KBM-7 (cell line): ENCODE measurements at regions not wholly inside any gene's neighbourhood (a gene's known extent, or its start where the extent isn't known, plus 50 kb on each side); places are given as distances from the start of the nearest gene placed in this dataset.
"Not testable (repeated sequence)": the region's sequence is repeated elsewhere in the genome, so short reads cannot be mapped to it uniquely, and the experiment has no call there.

Source experiments
- DNase-seq: peaks from one replicate; pipeline ENCODE4 v3.0.0-alpha.2; 2015
- in situ Hi-C: fragments of 300-500 bp; cut with MboI; formaldehyde crosslinking; loops from 2 replicates; pipeline ENCODE4 v1.14.3; 2020; ENCODE audit warnings: low sequenced_read_pairs, low pct_unique_long_range_greater_than_20kb, mixed read lengths

DNA sequence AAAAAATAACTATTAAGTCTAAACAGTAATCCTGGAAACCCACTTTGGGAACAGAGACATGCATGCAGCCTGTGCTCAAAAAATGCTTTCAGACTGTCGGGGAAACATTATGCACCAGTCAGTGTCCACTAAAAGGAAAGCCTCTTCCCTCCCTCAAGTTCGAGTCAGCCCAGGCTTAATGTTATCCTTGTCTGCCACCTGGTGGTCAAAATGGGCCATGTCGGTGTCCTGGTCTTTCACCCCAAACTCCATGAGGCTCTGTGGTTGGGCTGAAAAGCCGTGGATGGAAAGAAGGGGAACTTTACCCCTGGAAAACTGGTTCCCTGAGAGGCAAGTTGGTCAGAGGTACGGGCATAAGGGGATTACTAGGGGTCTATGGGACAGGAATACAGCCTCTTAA lies 88.4 kb upstream of the ZNF492 start:
- in situ Hi-C loops, result no loop called here
- peak; percentile 81 for DNase-seq

DNA sequence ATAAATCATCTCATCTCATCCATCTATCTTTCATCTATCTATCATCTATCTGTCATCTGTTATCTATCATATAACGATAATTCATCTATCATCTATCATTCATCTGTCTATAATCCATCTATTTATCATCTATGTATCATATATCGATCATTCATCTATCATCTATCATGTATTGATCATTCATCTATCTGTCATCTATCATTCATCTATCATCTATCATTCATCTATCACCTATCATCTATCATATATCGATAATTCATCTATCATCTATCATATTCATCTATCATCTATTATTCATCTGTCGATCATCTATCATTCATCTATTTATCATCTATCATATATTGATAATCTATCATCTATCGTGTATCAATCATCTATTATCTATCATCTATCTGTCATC lies 100.4 kb upstream of the ZNF492 start:
- DNase-seq, result no peak
- in situ Hi-C loops, result no loop called here

DNA sequence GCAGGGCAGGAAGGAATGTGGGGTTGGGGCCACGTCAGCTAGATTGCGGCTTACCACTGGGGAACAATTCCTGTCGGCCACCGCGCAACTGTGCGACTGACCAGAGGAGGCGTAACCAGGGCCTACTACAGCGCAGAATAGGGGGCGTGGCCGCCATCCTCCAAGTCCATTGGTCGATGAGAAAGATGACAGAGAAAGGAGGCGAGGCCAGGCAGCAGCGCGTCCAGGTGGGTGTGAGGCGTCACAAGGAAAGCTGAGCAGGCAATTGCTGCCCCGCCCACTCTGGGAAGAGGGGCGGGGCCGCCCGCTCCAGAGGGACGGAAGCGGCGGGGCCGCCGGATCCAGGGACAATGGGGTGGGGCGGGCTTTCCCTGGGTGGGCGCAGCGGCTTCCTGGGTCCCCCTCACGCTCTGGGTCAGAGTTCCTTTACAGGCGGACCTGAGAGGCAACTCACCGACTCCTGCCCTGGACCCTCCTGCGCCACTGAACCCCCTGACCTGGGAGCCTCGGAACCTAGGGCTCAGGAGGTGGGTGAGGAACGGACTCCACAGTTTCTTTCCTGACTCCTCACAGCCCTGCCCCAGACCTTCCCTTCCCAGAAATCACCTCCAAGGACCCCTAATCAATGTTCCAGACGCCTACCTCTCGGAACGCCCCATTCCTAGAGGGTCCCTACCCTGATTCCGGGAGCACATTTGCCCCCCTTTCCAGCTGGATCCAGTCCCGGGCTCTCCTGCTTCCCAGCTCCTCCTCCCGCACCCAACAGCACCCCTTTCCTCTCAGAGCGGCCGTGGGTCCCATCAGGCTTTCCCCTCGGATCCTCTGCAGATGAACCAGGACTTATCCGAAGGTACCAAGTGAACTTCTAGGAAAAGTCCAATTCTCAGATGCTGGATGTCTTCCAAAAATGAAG lies 101.5 kb upstream of the ZNF492 start:
- DNase-seq, result no peak
- in situ Hi-C loops, result no loop called here

DNA sequence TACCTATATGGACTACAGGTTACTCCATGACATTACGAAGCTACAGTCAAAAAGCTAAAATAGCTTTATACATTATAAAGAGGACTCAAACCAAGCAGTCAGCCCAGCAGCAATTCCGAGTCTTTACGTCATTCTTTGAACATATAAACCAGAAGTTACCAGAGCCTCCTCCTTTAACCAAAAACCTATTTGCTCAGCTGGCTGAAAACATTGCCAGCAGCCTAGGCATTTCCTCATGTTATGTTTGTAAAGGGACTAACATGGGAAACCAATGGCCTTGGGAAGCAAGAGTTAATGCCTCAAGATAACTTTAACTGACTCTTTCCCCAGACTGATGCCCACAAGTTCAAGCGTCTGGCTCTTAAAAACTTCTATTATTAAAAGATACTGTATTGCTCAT lies 104.1 kb upstream of the ZNF492 start:
- DNase-seq, result no peak
- in situ Hi-C loops, result no loop called here

DNA sequence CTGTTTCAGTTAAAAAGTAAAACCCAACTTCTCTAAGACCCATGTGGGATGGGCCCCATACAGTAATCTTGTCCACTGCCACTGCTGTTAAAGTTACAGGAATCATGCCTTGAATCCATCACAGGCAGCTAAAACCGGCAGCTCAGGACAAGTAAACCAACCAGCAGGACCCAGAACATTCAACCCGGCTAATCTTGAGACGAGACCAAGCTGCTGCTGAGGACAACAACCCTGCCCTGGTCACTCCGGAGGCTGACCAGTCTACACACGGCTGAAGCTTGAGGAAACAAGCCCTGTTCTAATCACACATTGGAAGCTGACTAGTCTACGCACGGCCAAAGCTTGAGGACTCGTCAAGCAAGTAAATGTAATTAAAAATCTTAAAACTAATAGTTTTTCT lies 105.2 kb upstream of the ZNF492 start:
- in situ Hi-C loops, result no loop called here

DNA sequence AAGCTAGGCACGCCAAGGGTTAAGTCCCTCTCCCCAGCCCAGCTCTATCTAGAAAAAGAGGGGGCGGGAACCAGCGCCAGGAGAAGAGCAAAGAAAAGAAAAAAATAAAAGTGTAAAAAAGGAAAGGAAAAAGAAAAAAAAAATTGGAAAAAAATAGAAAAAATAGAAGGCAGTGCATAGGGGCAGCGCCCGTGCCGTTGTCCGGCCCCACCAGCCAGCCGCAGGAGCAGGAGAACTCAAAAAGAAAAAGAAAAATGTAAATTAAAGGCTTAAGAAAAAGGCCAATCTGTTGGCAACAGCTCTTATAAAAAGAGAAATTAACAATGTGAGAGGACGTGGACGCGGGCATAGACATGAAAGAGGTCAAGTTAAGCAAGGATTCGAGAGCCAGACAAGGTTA lies 105.4 kb upstream of the ZNF98 start:
- in situ Hi-C loops, result no loop called here
- no peak for DNase-seq

More for the DNA sequence above, 105.2 kb upstream of the ZNF492 start:
- no peak for DNase-seq

DNA sequence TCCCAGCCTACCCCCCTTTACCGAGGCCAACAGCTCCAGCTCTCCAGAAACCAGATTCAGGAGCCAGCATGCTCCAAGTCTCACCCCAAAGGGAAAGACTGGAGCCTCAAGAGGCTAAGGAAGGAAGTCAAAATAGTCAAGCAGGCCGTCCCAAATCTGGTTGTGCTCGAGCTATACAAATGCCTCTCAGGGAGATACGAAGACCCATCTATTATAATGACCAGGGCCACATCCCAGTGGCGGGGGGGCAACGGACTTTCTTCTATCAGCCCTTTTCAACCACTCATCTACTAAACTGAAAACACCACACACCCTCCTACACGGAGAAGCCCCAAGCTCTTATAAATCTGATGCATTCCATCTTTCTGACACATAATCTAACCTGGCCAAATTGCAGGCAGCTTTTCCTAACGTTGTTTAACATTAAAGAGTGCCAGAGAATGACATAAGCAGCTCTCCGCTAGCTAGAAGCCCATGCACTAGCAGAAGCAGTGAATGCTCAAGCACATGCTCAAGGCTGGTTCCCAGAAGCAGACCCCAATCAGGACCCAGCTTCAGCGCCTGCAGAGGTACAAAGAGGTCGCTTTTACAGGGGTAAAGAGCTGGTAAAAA lies 104.6 kb upstream of the ZNF98 start:
- DNase-seq, result no peak
- in situ Hi-C loops, result no loop called here

DNA sequence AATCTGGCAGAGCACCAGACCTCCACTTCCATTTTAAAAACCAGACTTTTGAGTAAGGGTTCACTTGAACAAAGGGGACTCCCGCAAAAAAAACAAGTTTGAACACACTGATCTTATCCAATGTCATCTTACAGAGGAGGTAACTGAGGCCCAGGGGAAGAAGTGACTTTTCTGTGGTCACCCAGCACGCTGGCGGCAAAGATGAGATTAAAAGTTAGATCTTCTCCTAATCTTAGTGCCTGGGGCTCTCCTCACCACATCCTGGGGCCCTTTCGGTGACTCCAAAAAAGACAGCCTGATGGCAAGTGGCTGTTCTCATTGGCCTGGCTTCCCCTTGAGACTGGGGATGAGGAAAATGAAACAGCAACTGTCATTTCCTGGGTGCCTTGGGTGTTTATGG lies 101.8 kb upstream of the ZNF98 start:
- in situ Hi-C loops, result no loop called here
- DNase-seq, result no peak

DNA sequence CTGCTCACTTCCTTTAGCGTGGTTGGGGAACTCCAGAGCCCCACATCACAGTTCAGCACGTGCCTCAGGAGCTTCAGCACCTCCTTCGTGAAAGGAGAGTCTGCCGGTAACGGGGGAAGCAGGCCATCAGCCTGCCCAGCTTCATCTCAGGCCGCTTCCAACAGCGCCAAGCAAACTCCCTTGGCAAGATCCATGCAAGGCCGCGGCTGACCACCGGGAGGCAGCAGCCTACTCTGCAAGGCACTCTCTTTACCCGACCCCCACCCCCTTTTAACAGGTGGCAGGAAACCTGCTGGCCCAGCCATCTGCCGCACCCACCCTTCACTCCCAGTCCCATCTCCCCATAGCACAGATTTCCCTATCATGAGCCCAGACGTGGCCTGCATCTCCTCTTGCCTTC lies 97.4 kb upstream of the ZNF98 start:
- in situ Hi-C loops, DNase-seq: not testable (repeated sequence)

DNA sequence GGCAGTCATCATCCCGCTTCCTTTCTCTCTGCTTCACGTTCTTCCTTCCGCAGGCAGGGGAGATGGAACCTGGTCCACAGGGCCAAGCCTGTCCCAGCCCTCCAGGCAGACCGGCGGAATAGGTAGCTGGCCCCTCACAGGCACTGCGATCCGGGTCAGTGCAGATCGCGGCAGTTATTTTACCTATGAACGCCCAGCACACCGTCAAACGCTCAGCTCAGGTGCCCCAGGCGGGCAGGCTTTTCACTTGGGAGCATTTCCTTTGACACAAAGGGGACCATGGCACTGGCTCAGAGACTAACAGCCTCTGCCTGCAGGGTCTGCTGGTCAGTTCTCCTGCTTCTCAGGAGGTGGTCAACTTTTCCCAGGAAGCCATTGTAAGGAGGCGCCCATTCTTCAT lies 97.0 kb upstream of the ZNF98 start:
- DNase-seq, result no peak
- in situ Hi-C loops, result no loop called here

DNA sequence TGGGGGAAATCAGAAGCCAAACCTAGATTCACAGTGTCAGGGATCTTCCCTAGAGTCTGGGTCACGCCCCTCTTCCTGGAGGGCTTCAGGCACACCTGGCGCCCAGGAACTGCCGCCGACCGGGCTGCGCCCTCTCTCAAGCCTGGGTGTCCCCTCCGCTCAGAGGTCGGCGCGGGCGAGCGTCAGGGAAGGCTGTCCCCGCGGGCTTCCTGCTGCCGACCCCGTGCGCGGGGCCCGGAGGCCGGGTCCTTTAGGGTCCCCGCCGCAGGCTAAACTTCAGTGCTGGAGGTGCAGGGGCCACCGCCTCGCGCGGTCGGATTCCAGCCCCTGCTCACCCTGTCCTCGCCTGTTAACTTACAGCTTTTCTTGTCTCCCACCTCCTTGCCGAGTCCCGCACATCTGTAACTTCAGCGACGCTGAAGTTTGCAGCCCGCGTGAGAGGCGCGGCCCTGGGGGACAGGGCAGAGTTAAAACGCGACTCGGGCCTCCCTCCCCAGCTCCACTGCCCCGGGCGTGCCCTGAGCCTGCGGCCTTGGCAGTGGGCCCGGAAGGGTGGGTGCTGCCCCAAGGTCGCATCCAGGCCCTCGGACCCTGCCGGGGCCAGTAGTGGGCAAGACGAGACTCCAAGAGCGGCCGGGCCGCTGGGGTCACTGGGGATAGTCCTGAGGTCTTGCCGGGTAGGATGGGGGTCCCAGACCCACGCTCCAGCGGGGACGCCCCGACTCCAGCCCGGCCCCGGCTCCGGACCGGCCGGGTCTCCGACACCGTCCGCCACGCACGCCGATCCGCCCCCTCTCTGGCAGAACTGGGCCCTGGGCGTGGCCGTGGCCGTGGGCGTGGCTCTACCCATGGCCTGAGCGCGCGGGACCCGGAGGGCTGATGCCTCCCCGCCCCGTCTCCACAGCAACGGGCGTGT lies 95.6 kb upstream of the ZNF98 start:
- in situ Hi-C loops, result no loop called here
- DNase-seq, result no peak

DNA sequence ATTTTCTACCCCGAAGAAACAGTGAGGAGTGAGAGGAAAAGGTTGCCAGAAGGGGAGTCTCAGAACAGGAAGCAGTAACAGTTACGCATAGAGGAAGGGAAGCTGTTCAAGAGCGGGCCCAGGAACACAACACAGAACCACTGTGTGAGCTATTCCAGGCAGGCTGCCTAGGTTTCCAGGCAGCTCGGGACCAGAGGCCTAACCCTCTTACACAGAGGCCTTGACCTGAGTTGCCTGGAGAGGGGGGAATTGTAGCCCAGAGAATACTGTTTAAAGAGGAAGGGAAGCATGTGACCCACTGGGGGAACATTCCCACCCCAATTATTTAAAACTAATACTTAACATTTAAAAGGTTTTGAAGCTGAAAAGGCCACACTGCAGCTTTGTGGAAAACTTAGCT lies 93.3 kb upstream of the ZNF98 start:
- no peak for DNase-seq
- in situ Hi-C loops, result no loop called here

DNA sequence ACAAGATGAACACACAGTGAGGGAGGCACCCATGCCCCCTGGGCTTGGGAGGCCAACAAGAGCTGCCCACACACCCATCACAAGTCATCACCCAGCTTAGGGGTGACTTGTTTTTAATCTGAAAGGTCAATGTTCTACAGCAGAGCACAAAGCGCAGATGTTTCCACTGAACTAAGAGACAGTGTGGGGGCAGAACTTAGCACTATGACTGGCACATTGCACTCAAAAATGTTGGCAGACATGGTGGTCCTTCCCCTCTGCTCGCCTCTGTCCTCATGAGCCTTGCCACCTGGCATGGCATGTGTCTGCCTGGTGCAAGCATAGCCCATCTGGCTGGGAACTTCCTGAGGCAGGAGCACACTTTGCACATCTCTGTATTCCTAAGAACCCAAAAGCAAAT lies 81.4 kb upstream of the ZNF98 start:
- in situ Hi-C loops, result no loop called here
- DNase-seq, result no peak

DNA sequence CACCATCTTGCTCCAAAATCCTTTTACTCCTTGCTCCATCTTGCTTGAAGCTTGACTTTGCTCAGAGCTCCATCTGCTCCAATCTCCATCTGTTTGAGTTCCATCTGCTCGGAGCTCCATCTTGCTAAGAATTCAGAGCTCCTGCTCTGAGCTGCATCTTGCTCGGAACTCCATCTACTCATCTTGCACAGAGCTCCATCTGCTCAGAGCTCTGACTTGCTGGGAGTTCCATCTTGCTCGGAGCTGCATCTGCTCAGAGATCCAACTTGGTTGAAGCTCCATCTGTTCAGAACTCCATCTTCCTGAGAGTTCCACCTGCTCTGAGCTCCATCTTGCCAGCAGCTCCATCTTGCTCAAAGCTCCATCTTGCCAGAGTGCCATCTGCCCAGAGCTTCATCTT lies 80.6 kb upstream of the ZNF98 start:
- in situ Hi-C loops, result no loop called here
- DNase-seq, result no peak

DNA sequence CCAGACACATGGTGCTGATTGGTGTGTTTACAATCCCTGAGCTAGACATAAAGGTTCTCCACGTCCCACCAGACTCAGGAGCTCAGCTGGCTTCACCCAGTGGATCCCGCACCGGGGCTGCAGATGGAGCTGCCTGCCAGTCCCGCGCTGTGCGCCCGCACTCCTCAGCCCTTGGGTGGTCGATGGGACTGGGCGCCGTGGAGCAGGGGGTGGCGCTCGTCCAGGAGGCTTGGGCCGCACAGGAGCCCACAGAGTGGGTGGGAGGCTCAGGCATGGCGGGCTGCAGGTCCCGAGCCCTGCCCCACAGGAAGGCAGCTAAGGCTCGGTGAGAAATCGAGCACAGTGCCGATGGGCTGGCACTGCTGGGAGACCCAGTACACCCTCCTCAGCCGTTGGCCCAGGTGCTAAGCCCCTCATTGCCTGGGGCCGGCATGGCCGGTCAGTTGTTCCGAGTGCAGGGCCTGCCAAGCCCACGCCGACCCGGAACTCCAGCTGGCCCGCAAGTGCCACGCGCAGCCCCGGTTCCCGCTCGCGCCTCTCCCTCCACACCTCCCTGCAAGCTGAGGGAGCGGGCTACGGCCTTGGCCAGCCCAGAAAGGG lies 76.8 kb upstream of the ZNF98 start:
- in situ Hi-C loops, DNase-seq: not testable (repeated sequence)

DNA sequence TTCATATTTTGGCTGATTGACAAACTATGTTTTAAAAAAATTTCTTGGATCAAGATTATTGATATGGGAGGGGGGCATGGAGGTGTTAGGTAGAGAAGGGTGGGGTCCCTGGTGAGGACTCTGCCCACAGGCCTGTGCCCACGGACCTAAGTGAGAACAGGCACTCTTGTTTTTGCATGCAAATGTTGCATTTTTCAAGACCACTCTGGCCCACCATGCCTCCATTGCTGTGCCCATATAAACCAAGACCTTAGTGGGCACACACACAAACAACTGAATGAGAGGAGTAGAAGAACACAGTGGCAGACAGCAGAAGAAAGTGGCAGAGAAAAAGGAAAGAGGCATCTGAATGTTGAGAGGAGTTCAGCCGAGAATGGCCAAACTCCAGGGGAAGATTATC lies 69.6 kb upstream of the ZNF98 start:
- in situ Hi-C loops, result no loop called here
- DNase-seq, result no peak

DNA sequence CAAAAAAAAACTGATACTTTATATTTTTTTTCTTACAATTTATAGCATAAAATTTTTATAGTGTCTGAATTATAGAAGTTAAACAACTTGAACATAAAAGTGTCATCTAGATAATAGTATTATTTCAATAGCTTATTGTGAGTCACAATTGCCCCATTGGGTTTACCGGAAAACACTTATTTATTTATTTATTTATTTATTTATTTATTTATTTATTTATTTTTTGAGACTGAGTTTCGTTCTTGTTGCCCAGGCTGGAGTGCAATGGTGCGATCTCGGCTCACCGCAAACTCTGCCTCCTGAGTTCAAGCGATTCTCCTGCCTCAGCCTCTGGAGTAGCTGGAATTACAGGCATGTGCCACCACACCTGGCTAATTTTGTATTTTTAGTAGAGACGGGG lies 61.4 kb upstream of the ZNF98 start:
- in situ Hi-C loops, DNase-seq: not testable (repeated sequence)

DNA sequence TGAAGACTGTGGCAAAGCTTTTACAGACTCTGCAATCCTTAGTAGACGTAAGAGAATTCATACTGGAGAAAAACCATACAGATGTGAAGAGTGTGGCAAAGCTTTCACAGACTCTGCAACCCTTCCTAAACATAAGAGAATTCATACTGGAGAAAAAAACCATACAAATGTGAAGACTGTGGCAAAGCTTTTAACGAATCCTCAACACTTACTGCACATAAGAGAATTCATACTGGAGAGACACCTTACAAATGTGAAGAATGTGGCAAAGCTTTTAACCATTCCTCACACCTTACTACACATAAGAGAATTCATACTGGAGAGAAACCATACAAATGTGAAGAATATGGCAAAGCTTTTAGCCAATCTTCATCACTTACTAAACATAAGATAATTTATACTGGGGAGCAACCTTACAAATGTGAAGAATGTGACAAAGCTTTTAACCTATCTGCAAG lies 50.1 kb upstream of the ZNF98 start:
- in situ Hi-C loops, result no loop called here
- no peak for DNase-seq
